HPDE6-E6E7 (cell line): ENCODE measurements at regions not wholly inside any gene's neighbourhood (a gene's known extent, or its start where the extent isn't known, plus 50 kb on each side); places are given as distances from the start of the nearest gene placed in this dataset.

Experiments used
- DNase-seq: peaks from one replicate; pipeline ENCODE4 v3.0.0; 2011; ENCODE audit warnings: missing footprints; ENCODE audit errors: extremely low spot score

DNA sequence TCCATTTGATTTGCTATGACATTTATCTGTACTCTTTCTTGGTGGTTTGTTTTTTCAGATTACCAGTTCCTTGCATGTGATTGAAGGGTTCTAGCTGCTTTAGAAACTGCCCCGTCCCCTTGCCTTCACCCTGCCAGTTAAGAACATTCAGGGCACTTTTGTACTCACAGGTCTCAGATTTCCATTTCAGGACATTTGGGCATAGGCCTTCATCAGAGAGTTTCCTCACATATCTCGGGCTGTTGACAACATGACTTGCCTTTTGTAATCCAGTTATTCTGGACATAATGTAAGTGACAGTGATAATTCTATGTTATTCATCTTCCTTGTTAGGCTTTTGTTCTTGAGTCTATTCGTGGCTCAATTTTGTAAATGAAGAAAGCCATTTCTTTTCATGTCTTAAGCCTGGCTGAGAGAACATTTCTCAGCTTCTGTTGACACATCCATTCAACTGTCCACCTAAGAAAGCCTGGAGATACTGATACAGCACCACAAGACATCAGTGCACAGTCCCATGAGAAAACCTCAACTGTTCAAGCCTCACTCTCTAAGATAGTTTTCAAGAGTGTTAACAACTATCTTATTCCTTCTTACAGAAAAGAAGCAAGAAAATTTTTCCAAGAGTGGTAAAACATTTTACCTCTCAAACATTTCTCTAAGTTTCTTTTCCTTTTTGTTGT lies 209.3 kb upstream of the SGK1 start:
- DNase-seq = no peak

GRCh38 chr6:134525190-134525868 lies 207.4 kb upstream of the SGK1 start:
- no peak for DNase-seq

- no peak for DNase-seq
Observed at GRCh38 chr6:134523903-134524650, 206.2 kb upstream of the SGK1 start.

GRCh38 chr6:134523051-134523450 lies 205.1 kb upstream of the SGK1 start:
- DNase-seq = no peak

GRCh38 chr6:134521116-134521501 lies 203.2 kb upstream of the SGK1 start:
- DNase-seq = no peak

DNA sequence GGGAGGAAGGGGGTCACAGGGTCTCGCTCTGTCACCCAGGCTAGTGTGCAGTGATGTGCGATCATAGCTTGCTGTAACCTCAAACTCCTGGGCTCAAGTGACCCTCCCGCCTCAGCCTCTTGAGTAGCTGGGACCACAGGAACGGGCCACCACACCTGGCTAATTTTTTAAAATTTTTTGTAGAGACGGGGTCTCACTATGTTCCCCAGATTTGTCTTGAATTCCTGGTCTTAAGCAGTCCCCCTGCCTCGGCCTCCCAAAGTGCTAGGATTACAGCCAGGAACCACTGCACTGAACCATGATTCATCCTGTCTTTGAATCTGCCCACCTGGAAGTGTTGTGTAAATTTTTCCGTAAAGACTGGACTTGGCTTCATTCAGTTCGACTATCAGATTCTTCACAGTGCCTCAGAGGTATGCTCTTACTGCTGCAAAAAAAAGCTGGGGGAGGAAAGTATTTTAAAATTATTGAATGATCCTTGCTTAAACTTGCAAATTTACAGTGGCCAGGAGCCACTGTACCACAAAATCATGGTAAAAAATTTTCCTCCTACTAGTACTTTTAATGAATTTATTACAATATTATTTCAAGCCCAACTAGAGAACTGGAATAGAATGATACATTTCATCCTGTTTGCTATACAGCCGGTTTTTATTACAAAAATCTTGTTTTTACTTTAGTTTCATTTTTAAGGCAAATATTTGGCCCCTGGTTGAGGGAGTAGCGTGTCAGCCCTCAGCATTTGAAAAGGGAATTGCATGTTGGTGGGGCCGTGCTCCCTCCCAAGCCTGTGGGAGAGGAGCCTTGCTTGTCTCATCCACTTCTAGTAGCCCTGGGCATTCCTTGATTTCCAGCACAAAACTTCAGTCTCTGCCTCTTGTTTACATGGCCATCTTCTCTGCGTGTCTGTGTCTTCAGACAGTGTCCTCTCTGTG lies 202.5 kb upstream of the SGK1 start:
- no peak for DNase-seq

DNA sequence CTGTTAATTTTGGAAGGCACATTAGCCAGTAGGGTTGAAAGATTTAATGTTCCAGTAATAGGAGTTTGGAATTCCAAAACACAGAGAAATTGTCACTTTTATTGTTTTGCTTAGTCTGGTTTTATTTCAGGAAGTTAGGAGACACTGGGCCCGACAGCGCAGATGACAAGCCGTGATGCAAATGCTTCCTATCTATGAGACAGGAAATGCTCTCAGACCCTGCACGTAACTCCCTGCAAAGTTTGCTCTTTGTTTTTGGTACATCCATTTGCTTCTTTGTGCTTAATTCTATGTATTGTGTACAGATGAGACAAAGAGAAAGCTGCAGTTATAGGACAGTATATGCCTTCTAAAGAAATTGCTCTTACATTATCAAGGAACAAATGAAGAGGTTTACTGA lies 201.6 kb upstream of the SGK1 start:
- DNase-seq = no peak

DNA sequence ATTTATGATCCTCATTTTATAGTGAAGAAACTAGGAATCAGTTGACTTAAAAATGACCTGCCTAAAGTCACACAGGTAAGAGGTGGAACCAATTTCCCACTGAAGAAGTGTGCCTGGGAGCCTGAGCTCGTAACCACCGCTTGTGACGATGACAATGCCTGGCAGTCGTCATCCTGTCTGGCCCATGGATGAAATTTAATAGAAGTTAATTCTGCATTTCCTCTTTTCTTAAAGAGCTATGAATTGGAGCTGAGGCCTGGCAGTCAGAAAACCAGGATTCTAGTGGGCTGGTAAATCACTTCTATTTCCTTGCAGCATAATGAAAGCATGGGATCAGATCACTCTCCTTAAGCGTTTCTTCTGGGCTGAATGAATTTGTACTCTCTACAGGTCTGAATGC lies 200.0 kb upstream of the SGK1 start:
- no peak for DNase-seq

DNA sequence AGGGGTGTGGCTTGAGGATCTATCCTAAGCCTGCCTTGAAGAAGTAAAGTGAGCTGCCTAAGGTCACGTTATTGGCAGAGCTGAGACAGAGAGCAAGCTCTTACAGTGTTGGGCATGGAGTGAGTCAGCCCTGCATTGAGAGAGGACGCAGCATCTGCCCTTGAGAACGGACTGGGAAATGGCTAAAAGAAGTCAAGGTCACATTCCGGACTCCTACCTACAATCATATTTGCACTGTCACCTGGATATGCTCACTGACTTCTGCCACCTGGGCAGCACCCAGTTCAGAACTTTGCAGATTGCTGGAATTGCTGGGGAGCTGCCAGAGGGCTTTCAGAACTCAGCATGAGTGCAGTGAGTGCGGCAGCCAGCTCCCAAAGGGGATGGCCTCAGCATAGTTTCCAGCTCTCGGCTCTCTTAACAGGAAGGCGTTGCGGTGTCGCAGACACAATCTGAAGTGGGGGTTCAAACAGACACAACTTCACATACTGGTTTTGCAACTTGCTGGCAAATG lies 199.3 kb upstream of the SGK1 start:
- peak; percentile 41 for DNase-seq

- DNase-seq = no peak
Observed at GRCh38 chr6:134516582-134516981, 198.7 kb upstream of the SGK1 start.

GRCh38 chr6:134515986-134516385 lies 198.1 kb upstream of the SGK1 start:
- DNase-seq = no peak

DNA sequence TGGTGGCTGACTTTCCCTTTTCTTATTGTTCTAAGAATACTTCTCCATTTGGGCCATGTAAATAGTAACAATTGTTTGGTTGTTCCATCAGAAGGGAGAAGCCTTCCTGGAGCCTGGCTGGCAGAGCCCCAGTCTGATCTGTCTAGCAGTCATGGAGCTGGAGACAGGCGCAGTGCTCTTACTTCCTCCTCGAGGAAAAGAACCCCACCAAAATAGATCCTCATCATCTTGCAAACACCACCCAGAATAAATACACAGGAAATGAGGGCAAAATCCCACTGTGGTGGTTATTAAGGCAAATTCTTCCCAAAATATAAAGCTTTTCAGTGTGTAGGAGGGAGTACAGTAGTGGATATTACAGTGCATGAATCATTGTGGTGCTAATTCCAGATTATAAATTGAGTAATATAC lies 195.1 kb upstream of the SGK1 start:
- DNase-seq = no peak

- DNase-seq = no peak
Observed at GRCh38 chr6:134511984-134512683, 194.2 kb upstream of the SGK1 start.

- DNase-seq = no peak
Observed at GRCh38 chr6:134510920-134511319, 193.0 kb upstream of the SGK1 start.

GRCh38 chr6:134510142-134510541 lies 192.2 kb upstream of the SGK1 start:
- DNase-seq = no peak

- no peak for DNase-seq
Observed at GRCh38 chr6:134508862-134509498, 191.1 kb upstream of the SGK1 start.

GRCh38 chr6:134506162-134506561 lies 188.2 kb upstream of the SGK1 start:
- DNase-seq = no peak

DNA sequence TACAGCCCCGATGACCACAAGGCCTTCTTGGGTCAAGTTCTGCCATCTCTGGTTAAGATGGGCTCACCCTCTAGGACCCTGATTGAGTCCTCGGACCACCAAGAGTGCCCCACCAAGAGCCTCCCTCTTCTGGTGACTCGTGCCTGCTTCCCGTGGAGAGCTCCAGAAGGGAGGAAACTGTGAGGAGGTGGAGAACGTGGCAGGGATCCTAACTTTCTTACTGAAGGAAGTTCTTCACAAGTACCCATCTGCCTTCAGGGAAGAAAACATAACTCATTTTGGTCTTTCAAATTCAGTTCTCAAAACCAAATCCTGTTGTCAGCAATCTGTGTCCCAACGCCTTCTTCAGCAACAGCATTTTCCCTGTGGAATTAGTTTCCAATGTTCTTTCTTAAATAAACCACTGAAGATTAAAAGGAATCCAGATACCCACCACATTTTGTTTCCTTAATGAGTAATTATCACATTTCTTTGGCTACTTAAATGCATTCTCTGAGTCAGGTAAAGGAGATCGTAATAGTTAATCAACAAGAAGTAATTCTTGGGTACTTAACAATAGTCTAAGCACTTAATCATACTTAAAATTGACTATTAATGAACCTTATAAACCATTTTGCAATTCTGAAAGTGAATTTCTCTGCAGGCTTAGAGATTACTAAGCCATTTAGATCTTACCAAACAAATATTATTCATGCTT lies 185.8 kb upstream of the SGK1 start:
- no peak for DNase-seq

DNA sequence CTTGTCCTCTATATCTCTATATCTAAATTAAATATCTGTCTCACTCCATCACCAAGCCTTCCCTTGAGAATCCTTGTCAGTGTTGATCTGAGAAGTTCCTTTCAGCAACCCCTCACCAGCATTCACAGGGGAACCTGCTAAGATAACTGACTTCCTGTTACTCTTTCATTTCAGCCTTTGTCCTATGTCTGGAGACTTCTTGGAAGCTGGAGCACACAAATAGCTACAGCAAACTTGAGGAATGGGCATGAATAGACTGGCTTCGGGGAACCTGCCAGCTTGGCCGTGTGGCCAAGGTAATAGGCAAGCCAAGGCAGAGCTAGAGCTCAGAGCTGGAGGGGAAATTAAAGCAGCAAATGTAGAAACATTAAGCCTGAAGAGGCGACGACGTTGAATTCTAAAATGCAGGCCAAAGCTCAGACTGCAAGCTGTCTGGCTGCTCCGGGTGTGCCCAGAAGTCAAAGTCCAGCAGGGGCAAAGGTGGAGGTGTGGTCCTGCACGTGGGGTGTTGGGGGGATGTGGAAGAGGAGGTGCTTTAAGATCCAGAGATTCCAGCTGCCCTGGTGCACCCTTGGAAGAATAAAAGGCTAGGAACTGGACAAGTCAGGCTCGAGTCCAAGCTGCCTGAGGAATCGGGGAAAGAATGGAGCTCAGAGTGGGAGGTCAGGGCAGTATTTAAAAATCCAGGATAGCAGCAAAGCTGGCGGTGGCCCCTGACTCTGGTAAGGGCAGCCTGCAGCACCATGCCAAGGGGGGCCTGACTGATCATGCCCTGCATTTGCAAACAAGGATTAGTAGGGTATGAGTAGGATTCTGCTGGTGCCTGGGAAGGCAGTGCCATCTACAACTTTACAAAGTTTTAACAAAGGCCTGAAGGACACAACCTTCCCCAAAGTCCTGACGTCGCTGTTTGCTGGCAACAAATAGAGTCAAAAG lies 185.0 kb upstream of the SGK1 start:
- no peak for DNase-seq
